ENCODE measurements at regions not wholly inside any gene's neighbourhood (a gene's known extent, or its start where the extent isn't known, plus 50 kb on each side); places are given as distances from the start of the nearest gene placed in this dataset.

DNA sequence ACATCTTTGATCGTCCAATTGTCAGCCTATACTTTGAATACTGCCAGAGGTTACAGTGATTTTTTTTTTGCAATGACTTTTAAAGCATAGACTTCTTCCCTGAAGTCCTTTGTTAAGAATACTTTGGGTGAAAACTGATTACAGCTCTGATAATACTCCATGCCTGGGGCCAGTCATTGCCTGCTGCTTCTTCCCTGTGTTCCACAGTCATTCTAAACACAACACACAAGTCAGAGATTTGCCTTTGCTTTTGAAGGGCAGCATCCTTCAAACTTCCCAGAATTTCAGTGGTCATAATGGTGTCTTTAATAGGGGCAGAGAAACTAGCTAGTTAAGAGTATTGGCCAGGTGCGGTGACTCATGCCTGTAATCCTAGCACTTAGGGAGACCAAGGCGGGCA, 153.7 kb upstream of the PLAAT1 start:
- ChIA-PET POLR2A (no interaction called here), CTCF (no interaction called here)
- Histone ChIP-seq H3K9me3 (no peaks in the 10 kb centered on the region), H3K4me1 (ENCODE audit: control insufficient read depth in 1 of 2, insufficient read depth in 2 of 2, low read depth in 1 of 2, low read length in 1 of 2) (no peaks in the 10 kb centered on the region), H3K27me3 (ENCODE audit: insufficient read depth) (no peaks in the 10 kb centered on the region), H3K4me3 (ENCODE audit: low read depth in 2 of 2, low read length in 1 of 2) (no peak overlapping the region), H3K9ac (no peak overlapping the region), H3K27ac (ENCODE audit: low read depth in 2 of 2, low read length in 1 of 2) (no peak overlapping the region), H3K79me2 (ENCODE audit: insufficient read depth) (no peaks in the 10 kb centered on the region), H2AFZ (ENCODE audit: low read depth) (no peak overlapping the region), H4K20me1 (ENCODE audit: insufficient read depth) (no peaks in the 10 kb centered on the region), H3F3A (replicated peaks; ENCODE audit: insufficient read depth) (no peaks in the 10 kb centered on the region), H3K36me3 (replicated peaks in 1 of 2; ENCODE audit: control insufficient read depth in 1 of 2, insufficient read depth in 2 of 2, low read length in 1 of 2) (no peaks in the 10 kb centered on the region), H3K9me2 (no peaks in the 10 kb centered on the region), H3K4me2 (no peak overlapping the region)
- TF ChIP-seq TEAD4 (IDR thresholded peaks at IDR 0.05; ENCODE audit: borderline replicate concordance, insufficient read depth) (no peak), RCOR1 (IDR thresholded peaks at IDR 0.05; ENCODE audit: low read length) (no peak), NFIC (IDR thresholded peaks at IDR 0.05; ENCODE audit: borderline replicate concordance) (no peak)
- 18% methylated on average over 3 of the region's 3 CpGs for WGBS (ENCODE audit: low lambda C conversion rate)
- no peak for DNase-seq

GRCh38 chr3:193095366-193095765, 145.7 kb upstream of the PLAAT1 start:
- CTCF ChIA-PET, result no interaction called here
- Histone ChIP-seq H3K4me1 (ENCODE audit: control insufficient read depth in 1 of 2, insufficient read depth in 2 of 2, low read depth in 1 of 2, low read length in 1 of 2) (no peaks in the 10 kb centered on the region), H4K20me1 (ENCODE audit: insufficient read depth) (no peaks in the 10 kb centered on the region), H3K79me2 (ENCODE audit: insufficient read depth) (no peaks in the 10 kb centered on the region), H3K4me3 (ENCODE audit: low read depth in 2 of 2, low read length in 1 of 2) (no peak overlapping the region), H3F3A (replicated peaks; ENCODE audit: insufficient read depth) (no peaks in the 10 kb centered on the region), H3K36me3 (replicated peaks in 1 of 2; ENCODE audit: control insufficient read depth in 1 of 2, insufficient read depth in 2 of 2, low read length in 1 of 2) (no peaks in the 10 kb centered on the region), H3K9ac (no peak overlapping the region), H3K9me3 (no peaks in the 10 kb centered on the region), H3K27me3 (ENCODE audit: insufficient read depth) (no peaks in the 10 kb centered on the region), H3K9me2 (no peaks in the 10 kb centered on the region), H2AFZ (ENCODE audit: low read depth) (no peak overlapping the region), H3K4me2 (no peak overlapping the region), H3K27ac (ENCODE audit: low read depth in 2 of 2, low read length in 1 of 2) (no peak overlapping the region)
- 21% methylated on average over 4 of the region's 4 CpGs for WGBS (ENCODE audit: low lambda C conversion rate)
- POLR2A ChIA-PET, result no interaction called here
- DNase-seq, result no peak
- TF ChIP-seq, protein P1, sequence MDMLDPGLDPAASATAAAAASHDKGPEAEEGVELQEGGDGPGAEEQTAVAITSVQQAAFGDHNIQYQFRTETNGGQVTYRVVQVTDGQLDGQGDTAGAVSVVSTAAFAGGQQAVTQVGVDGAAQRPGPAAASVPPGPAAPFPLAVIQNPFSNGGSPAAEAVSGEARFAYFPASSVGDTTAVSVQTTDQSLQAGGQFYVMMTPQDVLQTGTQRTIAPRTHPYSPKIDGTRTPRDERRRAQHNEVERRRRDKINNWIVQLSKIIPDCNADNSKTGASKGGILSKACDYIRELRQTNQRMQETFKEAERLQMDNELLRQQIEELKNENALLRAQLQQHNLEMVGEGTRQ (IDR thresholded peaks at IDR 0.05; ENCODE audit: borderline replicate concordance, low read depth, low read length), result no peak
- TF ChIP-seq RXRA (IDR thresholded peaks at IDR 0.05; ENCODE audit: borderline replicate concordance, low read depth), result no peak
- TF ChIP-seq RAD21 (IDR thresholded peaks at IDR 0.05; ENCODE audit: low read length), result no peak
- TF ChIP-seq GATA2 (CRISPR knock-in tag; IDR thresholded peaks at IDR 0.05), result no peak
- peak; percentile 16; the same call in 1 of the 2 replicates for TF ChIP-seq NFIC (IDR thresholded peaks at IDR 0.05; ENCODE audit: borderline replicate concordance)
- TF ChIP-seq JUND (IDR thresholded peaks at IDR 0.05), result no peak
- no peak for TF ChIP-seq POLR2AphosphoS5 (IDR thresholded peaks at IDR 0.05; ENCODE audit: low read depth, low read length)

GRCh38 chr3:193096076-193096475, 144.9 kb upstream of the PLAAT1 start:
- CTCF ChIA-PET, result no interaction called here
- H3K79me2 ChIP-seq (ENCODE audit: insufficient read depth), result no peaks in the 10 kb centered on the region

More at GRCh38 chr3:193096076-193096475, 144.9 kb upstream of the PLAAT1 start:
- Histone ChIP-seq H4K20me1 (ENCODE audit: insufficient read depth) (no peaks in the 10 kb centered on the region), H3K9me3 (no peaks in the 10 kb centered on the region), H3K4me3 (ENCODE audit: low read depth in 2 of 2, low read length in 1 of 2) (no peak overlapping the region), H3K27ac (ENCODE audit: low read depth in 2 of 2, low read length in 1 of 2) (no peak overlapping the region), H3K27me3 (ENCODE audit: insufficient read depth) (no peaks in the 10 kb centered on the region), H3K4me2 (no peak overlapping the region), H3K9me2 (no peaks in the 10 kb centered on the region), H3K4me1 (ENCODE audit: control insufficient read depth in 1 of 2, insufficient read depth in 2 of 2, low read depth in 1 of 2, low read length in 1 of 2) (no peaks in the 10 kb centered on the region), H3K36me3 (replicated peaks in 1 of 2; ENCODE audit: control insufficient read depth in 1 of 2, insufficient read depth in 2 of 2, low read length in 1 of 2) (no peaks in the 10 kb centered on the region), H3F3A (replicated peaks; ENCODE audit: insufficient read depth) (no peaks in the 10 kb centered on the region), H3K9ac (no peak overlapping the region), H2AFZ (ENCODE audit: low read depth) (no peak overlapping the region)
- WGBS (ENCODE audit: low lambda C conversion rate), result 15% methylated on average over 2 of the region's 2 CpGs
- TF ChIP-seq MEF2A (IDR thresholded peaks at IDR 0.05; ENCODE audit: borderline replicate concordance, low read depth) (no peak), POLR2AphosphoS5 (IDR thresholded peaks at IDR 0.05; ENCODE audit: low read depth, low read length) (no peak), TCF12 (IDR thresholded peaks at IDR 0.05) (no peak)
- no peak for DNase-seq
- POLR2A ChIA-PET, result no interaction called here
